Stimulated activated CD4-positive, alpha-beta T cell treated with anti-CD3 and anti-CD28 coated beads, Interleukin-1b, Interleukin-23, amount 100 ng/mL, for 4 hours (primary cell): ENCODE measurements at regions not wholly inside any gene's neighbourhood (a gene's known extent, or its start where the extent isn't known, plus 50 kb on each side); places are given as distances from the start of the nearest gene placed in this dataset.

Experiments used
- DNase-seq, 2 donors: peaks; one replicate each; pipeline ENCODE4 v3.0.0-alpha.2; 2020; ENCODE audit warnings: low read depth in 2 of 2

GRCh38 chr14:65794674-65795279 lies 382.2 kb downstream of the FUT8 start:
- no peak for DNase-seq

DNA sequence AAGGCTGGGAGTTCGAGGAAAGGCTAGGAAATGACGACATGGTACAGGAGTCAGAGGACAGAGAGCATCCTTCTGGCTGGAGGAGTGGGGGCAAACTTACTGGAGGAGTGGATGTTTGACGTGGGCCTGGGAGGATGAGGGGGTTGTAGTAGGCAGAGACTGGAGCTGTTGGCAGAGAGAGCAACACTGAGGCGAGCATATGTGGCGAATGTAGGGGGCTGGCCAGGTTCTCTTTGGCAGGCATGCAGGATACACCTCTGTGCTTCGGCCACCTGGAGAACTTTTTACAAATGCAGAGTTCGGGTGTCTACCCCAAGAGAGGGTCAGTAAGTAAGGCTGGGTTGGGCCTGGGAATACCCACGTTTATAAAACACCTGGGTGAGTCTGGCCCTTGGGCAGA lies 385.7 kb downstream of the FUT8 start:
- DNase-seq, result no peak

- no peak for DNase-seq
Measured at GRCh38 chr14:65800694-65801093, 388.2 kb downstream of the FUT8 start.

- no peak for DNase-seq
Measured at GRCh38 chr14:65802196-65802595, 389.7 kb downstream of the FUT8 start.

DNA sequence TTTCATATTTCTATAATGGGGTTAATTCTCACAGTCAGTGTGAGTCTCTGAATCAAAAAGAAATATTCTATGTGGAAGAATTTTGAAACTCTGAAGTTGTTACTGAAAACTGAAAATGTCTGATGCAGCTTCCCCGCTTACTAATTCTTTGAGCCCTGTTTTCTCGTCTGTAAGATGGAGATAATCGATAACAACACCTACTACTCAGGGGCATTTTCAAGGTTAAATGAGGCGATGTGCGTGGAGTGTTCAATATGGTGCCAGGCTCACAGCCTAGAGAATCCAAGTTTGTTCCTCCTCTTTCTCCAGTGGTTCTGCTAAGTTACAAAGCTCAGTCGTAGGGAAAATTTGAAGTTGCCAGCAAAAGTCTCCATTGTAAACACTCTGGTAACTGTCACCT lies 391.4 kb downstream of the FUT8 start:
- DNase-seq, result no peak

- DNase-seq, result no peak
Measured at GRCh38 chr14:65804439-65805112, 392.0 kb downstream of the FUT8 start.

- DNase-seq, result no peak
Measured at GRCh38 chr14:65805113-65805473, 392.6 kb downstream of the FUT8 start.

DNA sequence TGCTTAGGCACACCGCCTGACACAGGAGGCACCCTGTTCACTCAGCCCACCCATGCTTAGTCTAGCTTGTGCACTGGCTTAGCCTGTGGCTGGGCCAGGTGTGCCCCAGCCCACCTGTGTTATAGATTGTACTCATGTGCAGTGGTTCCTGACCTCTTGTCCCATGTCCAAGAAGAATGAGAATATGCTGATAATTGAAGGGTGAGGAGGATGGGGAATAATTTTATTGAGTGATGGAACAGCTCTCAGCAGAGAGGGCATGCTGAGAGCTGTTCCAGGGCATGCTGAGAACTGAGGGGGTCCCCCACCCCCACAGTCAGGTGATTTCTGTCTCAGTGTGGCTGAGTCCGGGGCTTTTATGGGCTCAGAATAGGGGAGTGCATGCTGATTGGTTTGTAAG lies 395.9 kb downstream of the FUT8 start:
- no peak for DNase-seq

DNA sequence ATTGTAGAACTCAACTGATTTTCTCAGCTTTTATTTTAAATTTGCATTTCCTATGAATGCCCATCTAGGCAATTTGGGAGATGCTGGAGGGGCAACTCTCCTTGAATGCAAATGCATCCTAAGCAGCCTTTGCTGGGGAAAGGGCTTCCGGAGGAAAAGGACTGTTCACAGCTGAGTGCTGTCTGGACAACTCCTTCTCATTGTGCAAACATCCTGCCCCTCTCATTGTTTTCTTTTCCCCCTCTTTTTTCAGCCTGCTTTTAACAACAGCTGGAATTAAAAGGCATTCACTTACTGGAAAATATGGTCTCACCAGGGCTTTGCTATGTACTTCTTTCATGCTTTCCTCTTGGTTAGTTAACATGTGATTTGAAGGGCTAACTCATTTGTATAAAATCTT lies 397.8 kb downstream of the FUT8 start:
- no peak for DNase-seq

- DNase-seq, result no peak
Measured at GRCh38 chr14:65813760-65814384, 401.3 kb downstream of the FUT8 start.

DNA sequence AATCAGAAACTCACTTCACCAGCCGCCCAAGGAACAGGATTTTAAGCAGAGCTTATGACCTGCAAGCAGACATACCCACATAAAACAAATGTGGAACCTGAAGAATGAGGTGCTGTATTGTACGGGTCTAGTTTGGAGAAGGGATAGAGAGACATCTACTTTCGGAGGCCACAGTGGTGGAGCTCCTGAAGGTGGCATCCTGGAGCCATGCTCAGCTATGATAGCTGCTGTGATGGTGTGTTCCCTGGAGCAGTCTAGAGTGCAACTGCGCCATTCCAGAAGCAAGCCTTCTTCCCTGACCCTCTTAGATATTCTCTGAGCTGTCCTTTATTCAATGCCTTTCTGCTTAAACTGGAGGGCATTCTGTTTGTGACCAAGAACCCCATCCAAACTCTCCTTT lies 402.6 kb downstream of the FUT8 start:
- no peak for DNase-seq

GRCh38 chr14:65817011-65817410 lies 404.5 kb downstream of the FUT8 start:
- no peak for DNase-seq

GRCh38 chr14:65819569-65819968 lies 407.0 kb downstream of the FUT8 start:
- no peak for DNase-seq

DNA sequence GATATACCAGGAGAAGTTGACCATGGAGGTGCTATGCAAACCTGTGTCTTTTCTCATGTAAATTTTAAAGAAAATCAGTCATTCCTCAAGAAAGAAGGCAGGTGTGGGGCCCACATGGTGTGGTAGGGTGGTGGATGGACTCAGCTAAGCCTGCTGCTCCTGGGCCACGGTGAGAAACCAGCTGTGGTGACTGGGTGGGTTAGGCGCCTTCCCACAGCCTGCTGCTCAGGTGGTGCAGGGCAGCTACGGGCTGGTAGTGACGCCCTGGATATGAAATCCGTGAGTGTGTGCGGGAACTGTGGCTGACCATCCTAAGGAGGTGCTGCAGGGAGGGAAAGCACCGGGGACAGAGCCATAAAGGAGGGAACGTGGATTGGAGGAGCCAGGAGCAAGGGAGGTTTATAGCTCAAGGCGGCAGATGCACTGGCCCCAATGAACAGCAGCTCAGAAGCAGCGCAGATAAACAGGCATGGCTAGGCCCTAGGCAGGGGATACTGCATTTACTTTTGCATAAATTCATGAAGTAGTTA lies 408.8 kb downstream of the FUT8 start:
- no peak for DNase-seq

DNA sequence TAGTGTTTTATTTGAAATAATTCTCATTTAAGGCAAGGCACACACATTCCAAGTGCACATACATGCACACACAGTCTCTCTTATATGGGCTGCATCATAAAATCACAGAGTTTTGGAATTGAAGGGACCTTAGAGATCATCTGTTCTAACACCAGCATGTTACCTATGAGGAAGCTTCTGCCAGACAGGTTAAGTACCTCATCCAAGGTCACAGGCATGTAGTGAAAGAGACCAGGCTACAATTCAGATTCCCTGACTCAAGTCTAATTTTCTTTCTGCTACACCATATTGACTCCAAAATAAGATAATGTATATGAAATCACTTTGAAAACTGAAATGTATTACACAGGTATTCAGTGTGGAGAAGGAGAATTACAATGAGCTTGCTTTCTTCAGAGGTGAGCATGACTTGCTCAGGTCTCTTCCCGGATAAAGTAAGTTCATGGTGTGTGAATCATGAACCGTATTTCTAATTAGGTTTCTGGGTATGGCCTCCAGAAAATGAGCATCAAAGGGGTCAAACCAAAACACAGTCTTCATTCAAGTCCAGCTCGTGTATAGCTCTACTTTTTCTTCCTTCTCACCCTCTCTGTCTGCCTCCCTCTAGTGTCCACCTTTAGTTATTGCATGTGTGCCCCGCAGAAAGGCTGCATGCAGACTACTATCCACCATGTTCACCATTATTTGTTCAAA lies 411.9 kb downstream of the FUT8 start:
- peak; percentile 19 to 46 for DNase-seq

- DNase-seq, result no peak
Measured at GRCh38 chr14:65824978-65825299, 412.4 kb downstream of the FUT8 start.

- DNase-seq, result no peak
Measured at GRCh38 chr14:65826946-65827345, 414.4 kb downstream of the FUT8 start.

DNA sequence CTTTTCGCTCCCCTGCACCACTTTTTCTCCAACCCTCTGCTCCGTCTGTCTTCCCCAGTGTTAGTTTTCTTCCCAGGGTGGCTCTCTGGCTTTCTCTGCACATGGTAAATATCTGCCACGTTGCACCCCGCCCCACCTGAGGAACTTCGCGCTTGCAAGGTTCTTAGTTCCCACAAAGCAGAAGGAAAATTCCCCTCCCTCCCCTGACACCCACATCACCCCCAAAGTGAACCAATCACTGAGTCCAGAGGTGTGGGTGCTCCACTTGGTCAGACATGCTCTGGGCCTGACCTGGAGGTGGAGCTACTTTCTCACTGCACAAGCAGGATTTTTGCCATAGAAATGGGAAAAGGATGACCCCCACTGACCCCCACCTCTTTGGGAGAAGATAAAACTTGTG lies 415.0 kb downstream of the FUT8 start:
- no peak for DNase-seq

DNA sequence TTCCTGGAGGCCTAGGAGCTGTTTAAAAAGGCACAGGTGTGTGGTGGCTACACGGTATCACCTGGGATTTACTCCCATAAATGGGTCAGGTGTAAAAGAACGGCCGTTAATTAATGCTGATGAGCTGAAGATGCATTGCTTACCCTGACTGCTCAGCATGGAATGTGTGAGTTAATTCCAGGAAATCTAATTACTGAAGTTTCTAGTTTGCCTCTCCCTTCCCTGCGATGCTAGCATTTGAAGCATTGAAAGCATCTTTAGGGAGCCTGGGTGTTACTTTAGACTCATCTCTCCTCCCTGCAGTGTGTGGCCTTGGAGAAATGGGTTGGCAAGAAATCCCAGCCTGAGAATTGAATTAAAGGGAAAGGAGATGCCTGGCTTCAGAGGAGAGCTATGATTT lies 415.9 kb downstream of the FUT8 start:
- DNase-seq, result no peak

GRCh38 chr14:65832431-65833266 lies 420.1 kb downstream of the FUT8 start:
- DNase-seq, result no peak

DNA sequence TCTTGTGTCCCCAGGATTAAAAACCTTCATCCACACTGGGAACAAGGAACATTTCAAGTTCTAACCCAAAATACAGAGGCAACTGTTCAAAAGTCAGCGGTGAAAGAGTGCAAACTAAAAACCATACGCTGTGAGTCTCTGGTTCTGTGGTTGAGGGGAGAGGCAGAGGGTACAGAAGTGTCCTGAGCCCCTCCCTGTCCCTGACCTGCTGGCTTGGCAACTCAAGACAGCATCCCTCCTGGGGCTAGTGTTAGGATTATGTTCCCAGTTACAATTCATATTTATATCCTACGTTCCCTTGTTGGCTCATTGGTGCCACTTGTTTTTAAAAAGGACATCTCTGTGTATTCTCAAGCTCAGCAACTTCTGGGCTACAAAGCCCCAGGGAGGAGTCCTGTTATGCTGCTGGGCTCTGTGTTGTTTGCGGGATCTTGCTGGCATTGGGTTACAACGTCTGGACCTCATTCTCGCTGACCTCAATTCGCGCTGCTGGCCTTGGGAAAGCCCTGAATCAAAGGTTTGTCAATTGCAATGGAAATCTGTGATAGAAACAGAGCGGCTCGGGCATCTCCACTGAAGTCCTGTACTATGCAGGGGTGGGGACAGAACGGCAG lies 420.8 kb downstream of the FUT8 start:
- DNase-seq, result no peak
